ENCODE measurements at regions not wholly inside any gene's neighbourhood (a gene's known extent, or its start where the extent isn't known, plus 50 kb on each side); places are given as distances from the start of the nearest gene placed in this dataset.

DNA sequence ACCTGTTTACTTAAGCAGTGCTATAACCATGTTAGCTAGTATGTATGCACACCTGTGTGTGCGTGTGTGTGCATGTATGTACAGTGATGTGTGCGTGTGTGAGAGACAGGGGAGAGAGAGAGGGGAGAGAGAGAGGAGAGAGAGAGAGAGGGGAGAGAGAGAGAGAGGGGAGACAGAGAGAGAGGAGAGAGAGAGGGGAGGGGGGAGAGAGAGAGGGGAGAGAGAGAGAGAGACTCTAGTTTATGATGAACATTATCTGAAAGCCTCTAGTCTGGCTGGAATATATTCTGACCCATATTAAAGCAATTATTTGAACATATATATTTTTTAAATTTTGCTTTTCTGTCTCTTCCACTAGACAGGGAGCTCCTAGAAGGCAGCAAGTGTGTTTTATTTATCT is 117.5 kb upstream of the CPEB4 start (continued):
- TF ChIP-seq TRIM24 (IDR thresholded peaks at IDR 0.05) (no peak), RBM17 (IDR thresholded peaks at IDR 0.05; ENCODE audit: borderline replicate concordance, low read depth, low read length) (no peak), RBM15 (IDR thresholded peaks at IDR 0.05; ENCODE audit: insufficient read depth, low read length) (no peak), STAT5B (CRISPR knock-in tag; IDR thresholded peaks at IDR 0.05) (no peak), ZBTB1 (CRISPR knock-in tag; IDR thresholded peaks at IDR 0.05; ENCODE audit: borderline replicate concordance, low read depth) (no peak), FOXO4 (CRISPR knock-in tag; IDR thresholded peaks at IDR 0.05) (no peak), ATF2 (CRISPR knock-in tag; IDR thresholded peaks at IDR 0.05) (no peak), ZBTB5 (IDR thresholded peaks at IDR 0.05) (no peak)

Data from K562 (cell line).